Activated CD8-positive, alpha-beta memory T cell treated with anti-CD3 and anti-CD28 coated beads for 48 hours (primary cell): ENCODE measurements at regions not wholly inside any gene's neighbourhood (a gene's known extent, or its start where the extent isn't known, plus 50 kb on each side); places are given as distances from the start of the nearest gene placed in this dataset.
"Not testable (repeated sequence)": the region's sequence is repeated elsewhere in the genome, so short reads cannot be mapped to it uniquely, and the experiment has no call there.

Experiments used
- DNase-seq, 3 experiments: peaks; one replicate each; pipeline ENCODE4 v3.0.0-alpha.2; 2020; ENCODE audit warnings: low read depth in 2 of 3, low spot score in 2 of 3

DNA sequence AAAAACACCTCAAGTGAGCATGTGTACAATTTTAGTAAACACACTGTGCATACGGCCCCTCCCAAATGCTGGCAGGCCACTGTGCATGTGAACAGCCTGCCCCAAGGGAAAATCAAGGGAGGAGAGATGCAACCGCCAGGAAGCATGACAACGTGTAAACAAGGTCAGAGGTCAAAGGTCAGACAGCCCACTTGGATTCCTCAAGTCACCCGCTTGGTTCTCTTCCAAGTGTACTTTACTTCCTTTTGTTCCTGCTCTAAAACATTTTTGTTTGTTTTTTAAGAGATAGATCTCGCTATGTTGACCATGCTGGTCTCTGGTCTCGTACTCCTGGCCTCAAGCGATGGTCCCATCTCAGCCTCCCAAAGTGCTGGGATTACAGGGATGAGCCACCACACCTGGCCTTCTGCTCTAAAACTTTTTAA, 126.7 kb upstream of the SHB start:
- DNase-seq, result no peak

DNA sequence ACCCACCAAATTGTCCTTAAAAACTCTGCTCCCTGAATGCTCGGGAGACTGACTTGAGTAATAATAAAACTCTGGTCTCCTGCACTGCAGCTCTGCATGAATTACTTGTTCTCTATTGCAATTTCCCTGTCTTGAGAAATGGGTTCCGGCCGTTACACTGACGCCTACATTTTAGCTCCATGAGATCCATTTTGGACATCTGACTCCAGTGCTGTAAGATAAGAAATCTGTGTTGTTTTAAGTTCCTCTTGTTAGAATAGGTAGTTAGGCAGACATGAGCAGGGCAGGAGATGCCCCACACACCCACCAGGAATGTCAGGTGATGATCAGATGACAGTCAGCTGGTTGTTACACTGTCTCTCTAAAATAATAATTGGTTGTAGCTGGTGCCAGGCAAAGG, 125.8 kb upstream of the SHB start:
- no peak for DNase-seq

DNA sequence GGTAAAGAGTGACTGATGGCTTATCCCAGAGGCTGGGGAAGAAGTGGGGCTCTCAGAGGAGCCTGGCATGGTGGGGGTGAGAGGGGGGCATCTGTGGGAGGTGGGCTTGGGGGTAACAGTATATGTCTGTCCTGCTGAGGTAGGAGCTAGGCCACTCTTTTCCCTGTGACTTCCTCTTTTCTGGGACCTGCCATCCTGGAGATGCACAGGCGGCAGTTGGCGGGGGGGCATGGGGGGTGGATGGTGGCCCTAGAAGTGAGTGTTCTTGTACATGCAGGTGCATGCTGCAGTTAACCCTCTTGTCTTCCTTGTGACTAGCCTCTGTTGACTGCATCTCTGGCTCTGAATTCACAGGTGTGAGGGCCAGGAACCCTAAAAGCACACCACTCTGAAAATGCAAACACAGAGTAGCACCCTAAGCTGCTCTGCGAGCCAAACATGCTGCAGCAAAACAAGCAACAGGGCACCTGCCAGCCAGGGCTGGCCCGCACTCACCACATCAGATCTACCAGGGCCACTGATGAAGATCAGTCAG, 123.8 kb upstream of the SHB start:
- no peak for DNase-seq

DNA sequence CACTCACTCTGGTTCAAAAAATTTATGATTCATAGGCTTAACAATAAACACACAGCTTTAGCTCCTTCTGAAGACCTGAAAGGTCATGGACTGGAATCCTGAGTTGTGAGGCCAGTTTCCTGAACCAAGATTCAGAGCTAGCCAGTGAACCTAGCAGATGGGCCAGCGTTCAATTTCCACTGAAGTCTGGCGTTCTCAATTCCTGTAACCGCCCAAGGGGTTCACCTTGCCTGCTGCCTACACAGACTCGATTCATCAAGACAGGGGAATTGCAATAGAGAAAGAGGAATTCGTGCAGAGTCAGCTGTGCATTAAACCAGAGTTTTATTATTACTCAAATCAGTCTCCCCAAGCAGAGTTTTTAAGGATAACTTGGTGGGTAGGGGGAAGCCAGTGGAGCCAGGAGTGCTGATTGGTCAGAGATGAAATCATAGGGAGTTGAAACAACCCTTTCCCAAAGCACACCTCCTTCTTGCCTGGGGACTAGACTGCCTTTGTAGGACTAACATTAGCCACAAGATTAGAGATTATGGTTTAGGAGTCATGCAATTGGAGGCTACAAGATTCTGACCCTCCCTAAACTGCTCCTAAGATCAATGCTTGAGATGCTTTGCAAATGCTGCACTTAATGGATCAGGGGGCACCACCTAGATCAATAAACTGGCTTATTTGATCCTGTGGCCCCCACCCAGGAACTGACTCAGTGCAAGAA, 117.5 kb upstream of the SHB start:
- no peak for DNase-seq

DNA sequence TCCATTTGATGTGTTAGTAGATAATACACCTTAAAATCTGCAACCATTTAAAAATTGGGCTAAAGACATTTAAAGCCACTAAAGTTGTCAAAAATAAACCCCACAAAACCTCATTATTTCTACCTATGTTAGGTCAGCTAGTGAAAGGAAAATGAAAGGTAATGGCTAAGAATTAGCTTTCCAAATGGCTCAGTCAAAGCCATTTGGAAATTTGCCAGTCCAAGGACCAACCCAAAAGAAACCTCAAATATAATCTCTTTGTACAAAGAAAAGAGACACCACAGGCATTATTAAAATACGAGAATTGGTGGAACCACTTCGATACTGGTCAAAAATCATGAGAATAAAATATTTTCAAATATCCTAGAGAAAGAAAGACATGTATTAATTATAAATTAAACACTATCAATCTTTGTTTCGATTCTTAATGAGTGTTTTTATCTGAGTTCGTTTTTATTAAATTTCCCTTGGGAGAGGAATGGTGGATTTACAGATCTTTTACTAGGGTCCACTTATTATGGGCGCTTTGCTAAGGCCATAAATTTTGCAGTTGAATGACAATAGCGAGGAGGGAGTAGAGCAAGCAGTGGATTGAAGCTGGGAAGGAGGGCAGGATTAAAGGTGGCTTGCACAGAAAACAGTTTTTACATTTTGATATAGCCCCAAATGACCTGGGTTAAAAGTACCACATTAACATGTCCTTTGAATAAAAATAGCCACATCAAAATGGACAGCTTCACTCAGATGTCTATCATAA, 116.8 kb upstream of the SHB start:
- no peak for DNase-seq

DNA sequence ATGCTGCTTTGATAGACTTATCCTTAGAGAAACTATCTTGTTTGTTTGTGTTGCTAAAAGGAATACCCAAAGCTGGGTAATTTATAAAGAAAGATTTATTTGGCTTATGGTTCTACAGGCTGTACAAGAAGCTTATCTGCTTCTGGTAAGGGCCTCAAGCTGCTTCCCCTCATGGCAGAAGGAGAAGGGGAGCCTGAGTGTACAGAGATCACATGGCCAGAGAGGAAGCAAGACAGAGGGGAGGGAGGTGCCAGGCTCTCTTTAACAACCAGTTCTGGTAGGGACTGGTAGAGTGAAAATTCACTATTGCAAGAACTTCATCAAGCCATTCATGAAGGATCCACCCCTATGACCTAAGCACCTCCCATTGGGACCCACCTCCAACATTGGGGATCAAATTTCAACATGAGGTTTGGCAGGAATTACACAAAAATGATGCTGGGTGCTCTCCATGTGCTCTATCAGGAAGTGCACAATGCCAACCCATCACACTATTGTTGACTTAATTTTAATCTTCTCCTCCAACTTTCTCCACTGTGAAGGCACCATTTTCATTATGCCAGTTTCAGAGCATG, 115.1 kb upstream of the SHB start:
- no peak for DNase-seq

DNA sequence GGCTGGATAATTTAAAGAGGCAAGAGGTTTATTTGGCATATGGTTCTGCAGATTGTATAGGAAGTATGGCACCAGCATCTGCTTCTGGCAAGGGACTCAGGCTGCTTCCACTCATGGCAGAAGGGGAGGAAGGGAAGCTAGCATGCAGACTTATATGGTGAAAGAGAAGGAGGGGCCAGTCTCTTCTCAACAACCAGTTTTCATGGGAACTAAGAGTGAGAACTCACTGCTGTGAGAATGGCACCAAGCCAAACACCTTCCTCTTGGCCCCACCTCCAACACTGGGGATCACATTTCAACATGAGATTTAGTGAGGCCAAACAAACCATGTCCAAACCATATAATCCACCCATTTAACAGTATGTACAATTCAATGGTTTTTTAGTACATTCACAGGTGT, 113.3 kb upstream of the SHB start:
- no peak for DNase-seq

DNA sequence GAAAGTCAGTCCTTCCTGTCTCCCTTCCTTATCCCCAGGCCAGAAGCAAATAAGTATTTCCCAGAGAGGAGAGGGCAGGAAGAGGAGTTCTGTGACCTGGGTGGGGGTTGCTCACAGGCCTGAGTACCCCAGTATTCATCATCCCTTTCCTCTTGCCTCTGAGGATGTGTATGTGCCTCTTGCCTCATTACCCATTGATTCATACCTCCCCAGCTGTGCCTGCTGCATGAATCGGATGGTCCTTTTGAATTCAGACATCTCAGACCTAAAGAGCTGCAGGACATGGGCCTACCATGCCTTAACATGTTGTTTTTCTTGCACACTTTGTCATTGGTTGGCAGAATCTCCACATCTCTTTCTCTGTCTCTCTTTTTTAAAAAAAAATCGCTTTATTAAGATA, 112.8 kb upstream of the SHB start:
- DNase-seq, result no peak

DNA sequence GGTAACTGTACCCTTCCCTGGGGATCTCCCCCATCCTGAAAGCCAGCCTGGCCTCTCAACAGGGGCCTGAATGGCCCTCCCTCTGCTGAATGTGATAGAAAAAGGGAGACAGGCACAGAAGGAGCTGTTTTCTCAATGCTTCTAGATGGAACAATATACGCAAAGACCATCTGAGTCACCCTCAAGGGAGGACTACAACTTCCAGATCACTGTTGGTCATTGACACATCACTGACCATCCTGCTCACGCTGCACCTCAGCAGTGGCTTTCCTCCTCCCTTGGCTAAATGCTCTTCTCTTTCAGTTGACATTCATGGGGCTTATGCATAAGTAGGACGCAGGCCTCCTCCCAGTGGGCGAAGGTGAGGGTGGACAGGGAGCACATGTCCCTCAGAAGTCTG, 112.2 kb upstream of the SHB start:
- DNase-seq, result no peak

DNA sequence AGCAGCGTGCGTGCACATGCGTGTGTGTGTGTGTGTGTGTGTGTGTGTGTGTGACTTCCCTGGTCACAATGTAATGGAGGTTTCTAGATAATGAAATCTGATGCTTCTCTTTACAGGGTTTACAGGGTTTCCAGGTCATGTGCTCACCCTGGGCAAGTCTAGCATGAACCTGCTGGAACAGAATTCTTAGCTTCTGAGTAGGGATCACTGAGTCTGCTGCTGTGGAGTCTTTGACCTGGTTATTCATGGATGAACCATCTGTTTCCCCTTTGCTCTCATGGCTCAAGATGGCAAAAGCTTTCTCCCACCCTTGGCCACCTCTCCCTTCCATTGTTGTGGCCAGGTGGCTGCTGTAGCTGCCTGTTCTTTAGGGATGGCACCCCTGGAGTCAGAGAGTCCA, 111.6 kb upstream of the SHB start:
- no peak for DNase-seq

DNA sequence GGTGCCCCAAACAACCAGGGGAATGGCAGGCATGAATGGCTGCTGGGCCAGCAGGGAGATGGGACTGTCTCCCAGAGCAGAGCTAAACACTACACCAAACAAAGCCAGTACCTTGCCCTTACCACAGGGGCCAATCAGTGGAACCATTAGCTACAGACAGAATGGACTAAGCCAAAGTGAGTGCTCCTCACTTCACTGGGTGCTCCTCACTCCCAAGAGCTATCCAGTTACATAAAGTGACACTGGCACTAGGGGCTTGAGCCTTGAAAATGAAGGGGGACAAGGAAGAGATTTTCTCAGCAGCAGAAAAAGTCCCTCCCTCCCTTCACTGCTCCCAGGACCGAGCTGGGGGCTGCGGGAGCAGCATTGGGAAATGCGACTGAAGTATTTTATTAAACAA, 110.9 kb upstream of the SHB start:
- no peak for DNase-seq

DNA sequence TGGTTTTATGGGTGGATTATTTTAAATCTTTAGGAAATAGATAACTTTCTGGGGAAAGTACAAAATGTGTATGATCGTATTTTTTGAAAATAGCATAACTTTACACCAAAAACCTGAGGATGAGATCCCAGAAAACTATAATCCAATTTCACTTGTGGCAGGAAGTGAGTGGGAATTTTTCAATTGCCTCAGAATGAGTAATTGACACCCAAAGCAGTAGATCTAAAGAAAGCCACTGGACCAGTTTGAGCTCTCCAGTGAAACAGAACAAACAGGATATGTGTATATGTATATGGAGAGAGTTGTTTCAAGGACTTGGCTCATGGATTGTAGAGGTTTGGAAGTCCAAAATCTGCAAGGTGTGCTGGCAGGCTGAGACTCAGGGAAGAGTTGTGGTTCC, 109.2 kb upstream of the SHB start:
- no peak for DNase-seq

DNA sequence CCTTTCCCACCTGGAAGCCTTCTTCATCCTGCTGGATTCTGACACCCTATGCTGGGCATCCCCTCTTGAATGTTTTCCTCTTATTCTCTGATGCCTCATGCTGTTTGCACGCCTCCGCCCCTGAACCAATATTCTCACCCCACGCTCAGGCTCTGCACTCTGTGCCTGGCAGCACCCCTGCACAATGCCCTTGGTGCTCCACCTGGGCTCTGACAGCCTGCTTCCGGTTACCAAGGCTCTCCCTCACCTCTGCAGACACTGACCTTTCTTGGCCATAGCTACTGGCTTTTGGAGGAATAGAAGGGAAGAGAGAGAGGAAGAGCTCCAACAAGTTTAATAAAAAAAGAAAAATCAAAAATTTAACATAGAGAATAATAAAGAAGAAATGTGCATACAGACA, 108.7 kb upstream of the SHB start:
- DNase-seq, result no peak

DNA sequence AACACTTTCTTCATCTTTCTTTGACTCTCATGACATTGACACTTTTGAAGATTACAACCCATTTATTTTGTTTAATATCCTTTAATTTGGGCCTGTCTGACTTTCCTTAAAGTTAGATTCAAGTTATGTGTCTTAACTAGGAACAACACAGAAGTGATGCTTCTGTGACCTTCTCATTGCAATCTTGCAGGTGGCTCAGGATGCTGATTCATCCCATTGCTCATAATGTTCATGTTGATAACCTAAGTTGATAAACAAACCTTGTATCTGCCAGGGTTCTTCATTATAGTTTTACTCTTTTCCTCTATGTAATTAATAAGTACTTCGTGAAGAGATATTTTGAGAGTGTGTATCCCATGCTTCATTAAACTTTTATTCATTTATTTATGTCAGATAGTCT, 107.2 kb upstream of the SHB start:
- DNase-seq, result no peak

DNA sequence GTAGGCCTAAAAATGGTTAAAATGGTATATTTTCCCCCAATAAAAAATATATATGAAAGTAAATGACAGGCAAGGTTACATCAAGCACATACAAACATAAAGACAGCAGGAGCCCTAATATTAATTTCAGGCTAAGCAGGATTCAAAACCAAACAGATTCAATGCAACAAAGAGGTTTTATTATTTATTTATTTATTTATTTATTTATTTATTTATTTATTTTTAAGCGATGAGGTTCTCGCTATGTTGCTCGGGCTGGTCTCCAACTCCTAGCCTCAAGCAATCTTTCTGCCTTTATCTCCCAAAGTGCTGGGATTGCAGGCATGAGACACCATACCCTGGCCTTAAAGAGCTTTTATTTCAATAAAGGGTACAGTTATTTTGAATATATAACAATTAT, 106.4 kb upstream of the SHB start:
- DNase-seq, result no peak

DNA sequence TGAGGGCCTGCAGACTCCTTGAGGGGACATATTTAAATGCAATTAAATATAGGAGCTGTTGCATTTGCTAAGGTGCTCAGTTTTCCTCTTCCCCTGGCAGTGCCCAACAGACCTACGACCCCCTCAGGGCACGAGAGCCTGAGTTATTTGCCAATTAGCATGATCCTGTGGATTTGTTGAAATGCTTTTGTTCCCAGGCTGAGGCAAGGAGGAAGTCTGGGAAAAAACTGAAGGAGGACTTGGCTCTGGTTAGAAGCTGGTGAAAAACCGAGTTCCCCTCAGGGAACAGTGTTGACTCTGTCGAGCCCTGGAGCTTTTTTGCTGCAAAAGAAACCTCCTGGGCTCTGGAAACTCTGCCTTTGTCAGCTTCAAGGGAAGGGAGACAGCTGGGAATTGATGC, 103.6 kb upstream of the SHB start:
- DNase-seq, result no peak

DNA sequence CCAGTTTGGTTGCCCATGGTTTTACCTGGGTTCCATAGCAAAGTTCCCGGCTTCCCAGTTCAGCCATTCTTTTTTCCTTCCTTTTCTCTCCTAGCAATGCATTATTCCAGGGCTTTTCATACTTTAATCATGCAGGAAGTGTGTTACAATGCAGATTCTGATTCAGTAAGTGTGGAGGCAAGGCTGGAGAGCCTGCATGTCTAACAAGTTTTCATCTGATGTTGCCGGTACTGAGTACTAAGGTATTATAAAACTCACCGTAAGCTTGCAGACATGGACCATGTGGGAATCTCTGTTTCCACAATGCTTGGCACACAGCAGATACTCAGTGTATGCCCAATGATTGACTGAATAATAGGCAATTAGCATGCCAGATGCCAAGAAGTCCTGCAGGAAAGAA, 102.9 kb upstream of the SHB start:
- DNase-seq, result no peak

DNA sequence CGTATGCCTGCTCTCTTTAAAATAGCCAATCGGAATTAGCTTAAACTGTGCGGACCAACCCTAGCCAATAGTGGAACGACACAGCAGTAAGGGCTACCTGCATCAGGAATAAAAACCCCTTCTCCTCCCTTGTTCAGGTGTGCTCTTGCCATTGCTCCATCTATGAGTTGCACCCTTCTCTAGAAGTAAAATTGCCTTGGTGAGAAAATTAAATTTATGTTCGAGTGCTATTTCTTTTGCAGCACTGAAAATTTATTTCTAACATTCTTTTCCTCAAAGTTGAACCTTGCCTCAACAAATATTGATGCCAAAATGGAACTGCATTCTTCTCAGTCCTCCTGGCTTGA, 102.5 kb upstream of the SHB start:
- DNase-seq, result no peak

DNA sequence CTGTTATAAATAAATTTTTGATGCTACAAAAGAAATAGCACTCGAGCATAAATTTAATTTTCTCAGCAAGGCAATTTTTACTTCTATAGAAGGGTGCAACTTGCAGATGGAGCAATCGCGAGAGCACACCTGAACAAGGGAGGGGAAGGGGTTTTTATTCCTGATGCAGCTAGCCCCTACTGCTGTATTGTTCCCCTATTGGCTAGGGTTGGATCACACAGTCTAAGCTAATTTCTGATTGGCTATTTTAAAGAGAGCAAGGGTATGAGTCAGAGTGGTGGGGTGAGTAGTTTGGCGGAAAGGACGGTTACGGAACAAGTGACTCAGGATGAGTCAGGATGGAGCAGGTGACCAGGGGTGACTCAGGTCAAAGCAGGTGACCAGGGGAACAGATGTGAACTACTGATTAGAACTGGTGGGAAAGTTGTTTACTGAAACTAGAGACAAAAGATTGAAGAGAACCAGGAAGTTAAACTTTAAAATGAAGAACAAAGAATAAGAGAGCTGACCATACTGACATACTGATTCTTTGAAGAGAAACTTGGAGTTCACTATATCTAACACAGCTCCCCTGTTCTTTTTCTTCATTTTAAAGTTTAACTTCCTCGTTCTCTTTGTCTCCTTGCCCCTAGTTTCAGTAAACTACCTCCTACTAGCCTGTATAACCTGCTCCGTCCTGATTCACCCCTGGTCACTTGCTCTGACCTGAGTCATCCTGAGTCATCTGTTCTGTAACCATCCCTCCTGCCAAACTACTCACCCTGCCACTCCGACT, 101.9 kb upstream of the SHB start:
- not testable (repeated sequence) for DNase-seq

DNA sequence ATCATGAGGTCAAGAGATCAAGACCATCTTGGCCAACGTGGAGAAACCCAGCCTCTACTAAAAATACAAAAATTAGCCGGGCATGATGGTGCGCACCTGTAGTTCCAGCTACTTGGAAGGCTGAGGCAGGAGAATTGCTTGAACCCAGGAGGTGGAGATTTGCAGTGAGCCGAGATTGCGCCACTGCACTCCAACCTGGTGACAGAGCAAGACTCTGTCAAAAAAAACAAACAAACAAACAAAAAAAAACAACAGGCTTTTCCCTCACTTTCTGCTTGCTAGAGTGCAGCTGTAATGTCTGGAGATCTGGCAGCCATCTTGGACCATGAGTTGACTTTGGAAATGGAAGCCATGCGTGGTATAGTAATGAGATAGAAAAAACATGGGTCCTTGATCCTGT, 101.1 kb upstream of the SHB start:
- DNase-seq, result not testable (repeated sequence)

DNA sequence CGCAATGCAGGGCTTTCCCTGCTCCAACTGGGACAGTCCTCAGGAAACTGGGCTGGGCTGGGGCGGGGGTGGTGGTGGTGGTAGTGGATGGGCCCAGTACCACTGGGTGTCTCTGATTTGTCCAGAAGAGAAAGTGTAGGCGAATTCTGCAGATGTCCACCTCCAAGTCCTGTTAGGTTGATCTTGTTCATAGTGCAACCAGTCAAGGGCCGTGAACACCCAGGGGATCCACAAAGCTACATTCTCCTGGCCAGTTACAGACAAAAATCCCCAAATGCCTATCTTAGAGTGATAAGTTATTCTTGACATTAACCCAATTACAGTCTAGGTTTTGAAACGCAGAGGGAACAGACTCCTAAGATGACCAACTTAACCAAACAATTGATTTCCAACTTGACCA, 97.5 kb upstream of the SHB start:
- DNase-seq, result no peak
